H9 (cell line): ENCODE measurements at regions not wholly inside any gene's neighbourhood (a gene's known extent, or its start where the extent isn't known, plus 50 kb on each side); places are given as distances from the start of the nearest gene placed in this dataset.

ENCODE experiments used
- DNase-seq: peaks from one replicate; pipeline ENCODE4 v3.0.0-alpha.2; 2017
- H2AFZ ChIP-seq: one replicate; pipeline ENCODE4 v1.6.1; 2013; ENCODE audit warnings: mild to moderate bottlenecking, low read length, control low read depth, moderate library complexity
- H2AK5ac ChIP-seq: 2 replicates; pipeline ENCODE4 v1.6.1; 2013; ENCODE audit warnings: low read length, control low read depth, mixed read lengths; ENCODE audit not compliant: insufficient read length
- H2BK120ac ChIP-seq: one replicate; pipeline ENCODE4 v1.6.1; 2013; ENCODE audit warnings: low read depth, mild to moderate bottlenecking, low read length, control low read depth, inconsistent platforms; ENCODE audit not compliant: poor library complexity, severe bottlenecking
- H2BK12ac ChIP-seq: 2 replicates; pipeline ENCODE4 v1.6.1; 2013; ENCODE audit warnings: low read length, control low read depth, mixed read lengths, low read depth; ENCODE audit not compliant: insufficient read length
- H2BK15ac ChIP-seq: 2 replicates; pipeline ENCODE4 v1.6.1; 2013; ENCODE audit warnings: low read depth, low read length, control low read depth
- H2BK20ac ChIP-seq: one replicate; pipeline ENCODE4 v1.6.1; 2013; ENCODE audit warnings: low read depth, mild to moderate bottlenecking, low read length, control low read depth, inconsistent platforms; ENCODE audit not compliant: poor library complexity, severe bottlenecking
- H2BK5ac ChIP-seq: 2 replicates; pipeline ENCODE4 v1.6.1; 2013; ENCODE audit warnings: low read length, control low read depth, mixed read lengths; ENCODE audit not compliant: insufficient read length
- H3K14ac ChIP-seq: 2 replicates; pipeline ENCODE4 v1.6.1; 2013; ENCODE audit warnings: low read length, control low read depth; ENCODE audit not compliant: insufficient read depth
- H3K18ac ChIP-seq: 2 replicates; pipeline ENCODE4 v1.6.1; 2013; ENCODE audit warnings: low read depth, mild to moderate bottlenecking, mixed read lengths, low read length, control low read depth; ENCODE audit not compliant: insufficient read length
- H3K23ac ChIP-seq: 2 replicates; pipeline ENCODE4 v1.6.1; 2013; ENCODE audit warnings: low read length, control low read depth, mixed read lengths, low read depth; ENCODE audit not compliant: insufficient read length
- H3K23me2 ChIP-seq: 2 replicates; pipeline ENCODE4 v1.6.1; 2013; ENCODE audit warnings: low read depth, mild to moderate bottlenecking, mixed read lengths, low read length, control low read depth; ENCODE audit not compliant: insufficient read length, poor library complexity, severe bottlenecking
- H3K27ac ChIP-seq: 2 replicates; pipeline ENCODE4 v1.5.1; 2013; ENCODE audit warnings: low read length, control low read depth, mixed read lengths, low read depth; ENCODE audit not compliant: insufficient read length
- H3K27me3 ChIP-seq: 2 replicates; pipeline ENCODE4 v1.6.1; 2013; ENCODE audit warnings: low read length, control low read depth, inconsistent platforms; ENCODE audit not compliant: insufficient read depth
- H3K4ac ChIP-seq: 2 replicates; pipeline ENCODE4 v1.6.1; 2013; ENCODE audit warnings: low read depth, mild to moderate bottlenecking, control low read depth, inconsistent platforms, low read length, moderate library complexity
- H3K4me1 ChIP-seq: 2 replicates; pipeline ENCODE4 v1.6.1; 2013; ENCODE audit warnings: low read length, control low read depth, inconsistent platforms; ENCODE audit not compliant: insufficient read depth
- H3K4me2 ChIP-seq: 2 replicates; pipeline ENCODE4 v1.6.1; 2013; ENCODE audit warnings: low read length, control low read depth, mixed read lengths; ENCODE audit not compliant: insufficient read length, insufficient read depth
- H3K56ac ChIP-seq: 2 replicates; pipeline ENCODE4 v1.6.1; 2013; ENCODE audit warnings: low read depth, mild to moderate bottlenecking, mixed read lengths, low read length, control low read depth; ENCODE audit not compliant: insufficient read length
- H3K79me1 ChIP-seq: 2 replicates; pipeline ENCODE4 v1.6.1; 2013; ENCODE audit warnings: low read depth, mild to moderate bottlenecking, moderate library complexity, low read length, control low read depth, inconsistent platforms; ENCODE audit not compliant: insufficient read depth, poor library complexity, severe bottlenecking
- H3K79me2 ChIP-seq: 2 replicates; pipeline ENCODE4 v1.6.1; 2013; ENCODE audit warnings: low read length, control low read depth, inconsistent platforms; ENCODE audit not compliant: insufficient read depth
- H3K9ac ChIP-seq: 2 replicates; pipeline ENCODE4 v1.6.1; 2013; ENCODE audit warnings: low read length, control low read depth, mixed read lengths; ENCODE audit not compliant: insufficient read length; ENCODE audit errors: extremely low read depth
- H3K9me3 ChIP-seq: one replicate; pipeline ENCODE4 v1.6.1; 2013; ENCODE audit warnings: low read depth, low read length, inconsistent platforms; ENCODE audit not compliant: control insufficient read depth
- H3T11ph ChIP-seq: one replicate; pipeline ENCODE4 v1.6.1; 2013; ENCODE audit warnings: mild to moderate bottlenecking, low read length, control low read depth, inconsistent platforms
- H4K20me1 ChIP-seq: one replicate; pipeline ENCODE4 v1.6.1; 2013; ENCODE audit not compliant: control insufficient read depth, insufficient read length, insufficient read depth
- H4K5ac ChIP-seq: 2 replicates; pipeline ENCODE4 v1.6.1; 2013; ENCODE audit warnings: low read depth, mild to moderate bottlenecking, mixed read lengths, low read length, control low read depth; ENCODE audit not compliant: insufficient read length
- H4K8ac ChIP-seq: replicated peaks from 2 replicates; pipeline ENCODE4 v1.6.1; 2013; ENCODE audit warnings: low read length, control low read depth, mixed read lengths, low read depth; ENCODE audit not compliant: insufficient read length
- H4K91ac ChIP-seq: 2 replicates; pipeline ENCODE4 v1.6.1; 2013; ENCODE audit warnings: low read depth, mild to moderate bottlenecking, moderate library complexity, mixed read lengths, low read length, control low read depth; ENCODE audit not compliant: insufficient read length
- H3K27ac Mint-ChIP-seq, 3 experiments: 2 replicates in 2 of 3; 3 replicates in 1 of 3; pipeline ENCODE4 v1.8.0; 2020 to 2021; ENCODE audit warnings: mixed read lengths in 3 of 3, mild to moderate bottlenecking in 1 of 3, moderate library complexity in 1 of 3
- H3K27me3 Mint-ChIP-seq: 2 replicates; pipeline ENCODE4 v1.8.0; 2021; ENCODE audit warnings: low read depth, mild to moderate bottlenecking, moderate library complexity, mixed read lengths
- H3K36me3 Mint-ChIP-seq, 3 experiments: 2 replicates in 2 of 3; 3 replicates in 1 of 3; pipeline ENCODE4 v1.8.0; 2020 to 2021; ENCODE audit warnings: low read depth in 3 of 3, mixed read lengths in 3 of 3; ENCODE audit not compliant: insufficient read depth in 1 of 3
- H3K4me1 Mint-ChIP-seq, 2 experiments: 2 replicates each; pipeline ENCODE4 v1.8.0; 2020; ENCODE audit warnings: mixed read lengths in 2 of 2
- H3K4me3 Mint-ChIP-seq, 2 experiments: 2 replicates in 1 of 2; 3 replicates in 1 of 2; pipeline ENCODE4 v1.8.0; 2020 to 2021; ENCODE audit warnings: mild to moderate bottlenecking in 2 of 2, mixed read lengths in 2 of 2, moderate library complexity in 1 of 2
- H3K9me3 Mint-ChIP-seq, 2 experiments: 2 replicates in 1 of 2; 3 replicates in 1 of 2; pipeline ENCODE4 v1.8.0; 2020; ENCODE audit warnings: mild to moderate bottlenecking in 2 of 2, mixed read lengths in 2 of 2, moderate library complexity in 1 of 2
- CTCF ChIP-seq: fragments of 200-600 bp; sonication (generic); conservative IDR thresholded peaks from 3 replicates; pipeline ENCODE4 v1.8.0; 2021; ENCODE audit warnings: antibody characterized with exemption, mild to moderate bottlenecking
- WGBS: extraction: QIAGEN DNeasy Blood & Tissue Kit; methylation state at CpG from one replicate; pipeline ENCODE4 v1.1.7; 2013; ENCODE audit warnings: missing lambda C conversion rate, low lambda C conversion rate, mixed read lengths; ENCODE audit not compliant: insufficient read length; ENCODE audit errors: extremely low coverage; 5-methylcytosine and 5-hydroxymethylcytosine counted together

- Histone ChIP-seq H4K91ac (no peak overlapping the region), H3K79me1 (no peaks in the 10 kb centered on the region), H3K23me2 (no peaks in the 10 kb centered on the region), H4K20me1 (no peaks in the 10 kb centered on the region), H3T11ph (no peak overlapping the region), H2BK120ac (no peak overlapping the region), H3K14ac (no peak overlapping the region), H2BK5ac (no peak overlapping the region), H3K9ac (no peak overlapping the region), H2AK5ac (no peak overlapping the region), H3K56ac (no peak overlapping the region), H3K79me2 (no peaks in the 10 kb centered on the region), H3K27me3 (no peaks in the 10 kb centered on the region), H2BK20ac (no peak overlapping the region), H3K9me3 (no peaks in the 10 kb centered on the region), H3K27ac (no peak overlapping the region), H2BK15ac (no peak overlapping the region), H3K23ac (no peak overlapping the region), H3K4me1 (no peaks in the 10 kb centered on the region), H4K5ac (no peak overlapping the region), H3K18ac (no peak overlapping the region), H3K4me2 (no peak overlapping the region), H3K4ac (no peak overlapping the region), H2AFZ (no peak overlapping the region), H2BK12ac (no peak overlapping the region), H4K8ac (no peak overlapping the region)
- no peak overlapping the region for H3K4me3 Mint-ChIP-seq
- H3K27me3 Mint-ChIP-seq = peaks cover 1% of the 10 kb centered on the region
- H3K27ac Mint-ChIP-seq = no peak overlapping the region
- TF ChIP-seq CTCF = no peak
- no peaks in the 10 kb centered on the region; a peak in 1 of 7 replicates for H3K36me3 Mint-ChIP-seq
- H3K4me1 Mint-ChIP-seq = peaks cover 17% of the 10 kb centered on the region in 2 experiments
- H3K9me3 Mint-ChIP-seq = no peaks in the 10 kb centered on the region; a peak in 1 of 5 replicates
- DNase-seq = no peak
- WGBS = no CpG with 5 or more reads among the region's 1 CpG
Observed at GRCh38 chr5:62183727-62184126, 122.3 kb upstream of the KIF2A start.
